Ectodermal cell (in vitro differentiated cells): ENCODE measurements at regions not wholly inside any gene's neighbourhood (a gene's known extent, or its start where the extent isn't known, plus 50 kb on each side); places are given as distances from the start of the nearest gene placed in this dataset.
A peak's percentile ranks its signal among the peaks of the same experiment; 100 is the strongest.

ENCODE experiments used
- H3K27ac ChIP-seq: 2 replicates; pipeline ENCODE4 v1.7.0; 2013; ENCODE audit warnings: mild to moderate bottlenecking, low read depth, low read length; ENCODE audit not compliant: insufficient read depth, poor library complexity, severe bottlenecking
- H3K27me3 ChIP-seq: 2 replicates; pipeline ENCODE4 v1.7.0; 2013; ENCODE audit warnings: mild to moderate bottlenecking, low read length; ENCODE audit not compliant: insufficient read depth, control insufficient read depth, poor library complexity, severe bottlenecking
- H3K36me3 ChIP-seq: one replicate; pipeline ENCODE4 v1.7.0; 2013; ENCODE audit warnings: low read length; ENCODE audit not compliant: control insufficient read depth, insufficient read depth
- H3K4me1 ChIP-seq: one replicate; pipeline ENCODE4 v1.7.0; 2013; ENCODE audit warnings: low read length; ENCODE audit not compliant: control insufficient read depth, insufficient read depth
- H3K4me3 ChIP-seq: 2 replicates; pipeline ENCODE4 v1.7.0; 2013; ENCODE audit warnings: low read depth, low read length, control low read depth; ENCODE audit not compliant: insufficient read depth
- H3K9me3 ChIP-seq: 2 replicates; pipeline ENCODE4 v1.7.0; 2013; ENCODE audit warnings: mild to moderate bottlenecking, low read length, moderate library complexity; ENCODE audit not compliant: control insufficient read depth
- WGBS, 2 experiments: methylation state at CpG; one replicate each; pipeline ENCODE4 v1.1.7; 2013; ENCODE audit warnings: missing lambda C conversion rate in 2 of 2; 5-methylcytosine and 5-hydroxymethylcytosine counted together

DNA sequence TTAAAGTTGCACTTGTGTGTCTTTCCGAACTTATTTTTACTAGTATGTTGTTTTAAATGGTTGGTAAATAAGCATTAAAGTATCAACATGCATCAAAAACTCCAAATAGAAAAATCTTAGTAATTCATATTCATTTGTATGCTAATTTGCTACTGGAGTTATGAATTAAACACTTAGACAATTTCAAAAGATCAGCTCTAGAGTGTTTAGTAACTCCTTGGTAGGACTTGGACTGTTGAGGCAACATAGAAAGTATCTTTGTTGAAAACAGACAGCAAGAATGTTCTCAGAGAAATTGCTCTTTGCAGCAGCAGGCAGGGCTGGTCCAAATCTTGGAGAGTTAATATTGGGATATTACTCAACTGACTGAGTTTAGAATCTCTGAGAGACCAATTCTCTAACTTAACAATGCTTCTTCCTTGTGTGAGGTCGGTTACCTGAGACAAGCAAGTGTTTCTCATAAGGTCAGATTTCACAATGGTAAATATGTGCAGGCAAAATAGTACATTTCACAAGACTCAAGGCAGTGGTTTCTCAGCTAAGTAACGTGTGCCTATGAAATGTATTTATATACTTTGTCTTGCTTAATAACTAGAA is 147.8 kb upstream of the IL12A start:
- Histone ChIP-seq H3K4me3 (peak overlapping the region; percentile 34), H3K27me3 (no peaks in the 10 kb centered on the region), H3K9me3 (no peaks in the 10 kb centered on the region), H3K27ac (no peak overlapping the region), H3K36me3 (no peaks in the 10 kb centered on the region), H3K4me1 (peaks cover 2% of the 10 kb centered on the region)
- WGBS, 2 experiments = 75 to 80% methylated on average over 2 of the region's 3 CpGs

DNA sequence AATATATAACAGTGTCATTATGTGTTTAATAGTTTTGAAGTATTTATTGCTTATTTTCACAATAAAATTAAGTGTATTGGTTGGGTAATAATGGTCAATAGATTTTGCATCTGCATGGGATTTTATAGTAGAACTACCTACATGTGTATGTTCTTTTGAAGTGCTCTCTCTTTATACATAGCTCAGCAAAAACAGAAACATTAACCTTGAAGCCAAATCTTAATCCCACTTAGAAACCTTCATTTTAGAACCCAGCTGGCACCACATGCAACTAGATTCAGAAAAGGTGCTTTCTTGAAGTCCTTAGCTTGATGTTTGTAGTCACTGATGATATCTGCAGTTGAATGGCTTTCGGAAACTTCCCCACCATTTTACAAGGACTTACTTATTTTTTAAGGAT is 146.9 kb upstream of the IL12A start:
- no peaks in the 10 kb centered on the region for H3K9me3 ChIP-seq
- no peak overlapping the region for H3K27ac ChIP-seq
- no peaks in the 10 kb centered on the region for H3K27me3 ChIP-seq
- no peaks in the 10 kb centered on the region for H3K36me3 ChIP-seq
- WGBS, 2 experiments = 86% methylated on average over 1 of the region's 1 CpG; no CpG with 5 or more reads in 1 of the 2 experiments
- no peak overlapping the region for H3K4me3 ChIP-seq
- peaks cover 2% of the 10 kb centered on the region for H3K4me1 ChIP-seq

DNA sequence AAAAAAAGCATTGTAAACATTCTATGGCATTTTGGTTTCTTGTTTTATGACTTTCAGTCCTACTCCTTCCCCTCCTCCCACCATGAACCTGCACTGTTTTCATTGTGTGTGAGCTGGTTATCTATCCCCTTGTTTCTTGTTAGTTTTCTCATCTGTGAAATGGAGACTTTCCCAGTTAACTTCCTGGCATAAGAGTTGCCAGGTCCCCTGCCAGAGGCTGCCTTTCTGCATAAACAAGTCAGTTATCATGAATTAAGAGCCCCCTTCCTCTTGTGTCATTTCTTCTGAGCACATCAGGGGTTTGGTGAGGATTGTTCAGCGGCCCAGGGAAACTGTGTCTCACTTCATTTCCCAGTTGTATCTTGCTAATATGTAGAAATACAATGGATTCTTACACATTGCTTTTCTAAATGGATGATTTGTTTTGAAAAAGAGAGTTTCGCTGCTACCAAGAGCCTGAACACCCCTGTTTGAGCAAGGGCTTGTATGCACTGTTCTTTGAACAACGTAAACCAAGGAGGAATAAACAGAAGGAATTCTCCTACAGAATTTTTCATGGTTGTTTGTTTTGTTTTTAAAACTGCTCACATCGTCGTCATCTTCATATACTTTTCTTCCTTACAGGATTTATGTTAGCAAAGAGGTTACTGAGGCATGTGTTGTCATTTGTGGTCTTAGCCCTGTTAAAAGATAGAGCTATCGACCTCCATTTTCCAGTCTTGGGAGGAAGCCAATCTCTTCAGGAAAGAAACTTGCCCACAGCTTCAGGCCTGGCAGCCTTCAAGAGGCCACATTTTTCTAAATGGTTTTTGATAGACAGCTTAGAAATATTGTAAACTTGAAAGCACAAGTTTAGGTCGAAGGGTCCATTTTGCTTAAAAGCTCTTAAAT is 144.6 kb upstream of the IL12A start:
- H3K4me3 ChIP-seq = no peak overlapping the region
- 92 to 93% methylated on average over 4 to 5 of the region's 7 CpGs for WGBS, 2 experiments
- H3K27me3 ChIP-seq = no peaks in the 10 kb centered on the region
- H3K27ac ChIP-seq = no peak overlapping the region
- H3K4me1 ChIP-seq = peaks cover 2% of the 10 kb centered on the region
- H3K36me3 ChIP-seq = no peaks in the 10 kb centered on the region
- H3K9me3 ChIP-seq = no peaks in the 10 kb centered on the region

DNA sequence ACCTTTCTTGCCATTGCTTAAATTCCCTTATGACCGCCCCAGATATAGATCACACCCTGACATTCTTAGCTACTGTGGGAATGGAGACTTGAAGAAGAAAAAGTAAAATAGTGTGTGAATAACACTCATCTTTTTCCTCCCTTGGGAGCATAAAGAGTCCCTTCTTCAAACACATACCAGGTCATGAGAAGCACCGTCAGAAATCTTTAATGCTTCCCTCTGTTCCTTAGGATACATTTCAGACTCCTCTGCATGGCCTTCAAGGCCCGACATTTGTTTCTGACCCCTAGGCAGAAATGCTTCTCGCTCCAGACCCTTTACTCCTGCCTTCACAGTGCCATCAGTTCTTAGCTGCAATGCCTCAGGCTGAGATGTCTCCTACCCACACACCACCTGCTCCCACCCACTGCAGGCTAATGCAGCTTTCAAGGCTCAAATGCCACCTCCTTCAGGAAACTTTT is 143.8 kb upstream of the IL12A start:
- Histone ChIP-seq H3K9me3 (no peaks in the 10 kb centered on the region), H3K4me1 (peaks cover 2% of the 10 kb centered on the region), H3K27me3 (no peaks in the 10 kb centered on the region), H3K27ac (no peak overlapping the region), H3K36me3 (no peaks in the 10 kb centered on the region), H3K4me3 (no peak overlapping the region)
- 85 to 88% methylated on average over 3 of the region's 4 CpGs for WGBS, 2 experiments

DNA sequence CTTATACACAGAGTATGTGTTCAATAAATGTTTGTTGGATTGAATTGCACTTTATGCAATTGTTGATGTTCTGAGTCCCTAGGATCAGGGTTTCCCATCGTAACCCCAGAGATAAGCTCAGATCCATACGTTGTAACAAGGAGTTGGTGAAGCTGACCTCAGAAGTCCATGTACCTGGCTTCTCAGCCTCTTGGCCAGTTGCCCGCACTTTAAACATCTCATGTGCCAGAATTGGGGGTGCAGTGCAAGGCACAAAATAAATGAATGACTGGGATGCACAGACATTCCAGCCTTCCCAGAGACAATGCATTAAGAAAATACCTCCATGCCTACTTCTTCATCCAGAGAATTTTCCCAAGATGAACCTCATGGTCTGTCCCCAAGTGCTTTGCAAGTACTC is 142.9 kb upstream of the IL12A start:
- Histone ChIP-seq H3K4me1 (no peaks in the 10 kb centered on the region), H3K36me3 (no peaks in the 10 kb centered on the region), H3K27ac (no peak overlapping the region), H3K27me3 (no peaks in the 10 kb centered on the region), H3K9me3 (no peaks in the 10 kb centered on the region), H3K4me3 (no peak overlapping the region)
- WGBS, 2 experiments = 93 to 96% methylated on average over 3 of the region's 3 CpGs

DNA sequence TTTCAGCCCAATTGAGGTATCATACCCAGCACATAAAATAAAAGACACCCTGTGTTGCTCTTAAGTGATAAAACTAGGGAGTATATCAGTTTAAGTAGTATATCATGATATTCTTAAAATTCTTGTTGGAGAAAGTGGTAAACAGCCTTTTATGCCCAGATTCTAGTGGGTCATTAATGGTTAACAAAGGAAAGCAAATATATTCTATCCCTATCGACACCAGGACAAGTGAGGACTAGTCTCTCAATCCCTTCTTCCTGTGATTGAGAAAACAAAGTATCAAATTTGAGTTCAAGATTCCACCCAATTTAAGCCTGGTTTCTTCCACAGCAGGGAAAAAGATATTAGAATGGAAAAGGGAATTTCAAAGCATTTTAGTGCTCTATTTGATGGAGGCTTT is 142.4 kb upstream of the IL12A start:
- H3K27me3 ChIP-seq = no peaks in the 10 kb centered on the region
- peaks cover 2% of the 10 kb centered on the region for H3K4me1 ChIP-seq
- H3K36me3 ChIP-seq = no peaks in the 10 kb centered on the region
- 100% methylated on average over 1 of the region's 1 CpG; no CpG with 5 or more reads in 1 of the 2 experiments for WGBS, 2 experiments
- no peak overlapping the region for H3K27ac ChIP-seq
- H3K9me3 ChIP-seq = no peaks in the 10 kb centered on the region
- H3K4me3 ChIP-seq = no peak overlapping the region

DNA sequence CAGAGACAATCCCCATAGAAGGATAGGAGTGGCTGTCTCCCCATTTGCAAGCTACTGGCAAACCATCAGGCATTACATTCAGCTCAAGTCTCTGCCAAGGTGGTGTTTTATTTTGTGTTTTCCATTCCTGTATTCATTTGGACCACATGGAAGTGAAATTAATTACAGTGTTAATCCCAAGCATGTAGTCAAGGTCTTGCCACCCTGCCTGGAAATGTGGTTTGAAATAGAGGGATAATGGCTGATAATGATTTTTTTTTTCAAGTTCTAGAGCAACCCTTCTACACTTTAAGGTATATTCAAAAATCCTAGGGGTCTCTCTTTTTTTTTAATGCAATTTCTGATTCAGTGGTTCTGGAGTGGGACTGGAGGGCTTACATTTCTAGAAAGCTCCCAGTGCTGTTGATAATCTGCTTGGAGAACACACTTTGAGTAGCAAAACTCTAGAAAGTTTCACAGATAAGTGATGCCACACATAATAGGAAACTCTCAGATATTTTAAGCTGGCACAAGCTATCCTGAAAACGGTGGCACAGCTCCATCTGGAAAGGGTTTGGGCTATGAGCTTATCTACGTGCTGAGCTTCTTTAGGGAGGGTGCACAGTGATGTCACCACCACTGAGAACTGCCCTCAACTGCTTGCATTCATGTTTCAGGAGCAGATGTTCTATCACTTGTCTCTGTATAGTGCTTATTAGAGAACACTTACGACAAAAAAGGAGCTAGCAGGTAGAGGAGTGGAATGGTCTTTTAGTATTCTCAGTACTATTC is 140.1 kb upstream of the IL12A start:
- 94 to 95% methylated on average over 3 of the region's 3 CpGs for WGBS, 2 experiments
- Histone ChIP-seq H3K27ac (no peak overlapping the region), H3K4me1 (peaks cover 20% of the 10 kb centered on the region), H3K9me3 (no peaks in the 10 kb centered on the region), H3K27me3 (no peaks in the 10 kb centered on the region), H3K4me3 (no peak overlapping the region), H3K36me3 (no peaks in the 10 kb centered on the region)

DNA sequence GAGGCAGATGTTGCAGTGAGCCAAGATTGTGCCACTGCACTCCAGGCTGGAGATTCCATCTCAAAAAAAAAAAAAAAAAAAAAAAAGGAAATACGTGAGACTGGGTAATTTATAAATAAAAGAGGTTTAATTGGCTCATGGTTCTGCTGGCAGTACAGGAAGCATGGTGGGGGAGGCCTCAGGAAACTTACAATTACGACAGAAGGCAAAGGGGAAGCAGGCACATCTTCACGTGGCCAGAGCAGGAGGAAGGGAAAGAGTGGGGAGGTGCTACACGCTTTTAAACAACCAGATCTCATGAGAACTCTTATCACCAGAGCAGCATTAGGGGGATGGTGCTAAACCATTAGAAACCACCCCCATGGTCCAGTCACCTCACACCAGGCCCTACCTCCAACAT is 138.2 kb upstream of the IL12A start:
- no peaks in the 10 kb centered on the region for H3K9me3 ChIP-seq
- no peak overlapping the region for H3K4me3 ChIP-seq
- WGBS, 2 experiments = 78 to 84% methylated on average over 4 of the region's 4 CpGs
- no peaks in the 10 kb centered on the region for H3K27me3 ChIP-seq
- H3K36me3 ChIP-seq = no peaks in the 10 kb centered on the region
- peaks cover 28% of the 10 kb centered on the region for H3K4me1 ChIP-seq
- H3K27ac ChIP-seq = no peak overlapping the region

DNA sequence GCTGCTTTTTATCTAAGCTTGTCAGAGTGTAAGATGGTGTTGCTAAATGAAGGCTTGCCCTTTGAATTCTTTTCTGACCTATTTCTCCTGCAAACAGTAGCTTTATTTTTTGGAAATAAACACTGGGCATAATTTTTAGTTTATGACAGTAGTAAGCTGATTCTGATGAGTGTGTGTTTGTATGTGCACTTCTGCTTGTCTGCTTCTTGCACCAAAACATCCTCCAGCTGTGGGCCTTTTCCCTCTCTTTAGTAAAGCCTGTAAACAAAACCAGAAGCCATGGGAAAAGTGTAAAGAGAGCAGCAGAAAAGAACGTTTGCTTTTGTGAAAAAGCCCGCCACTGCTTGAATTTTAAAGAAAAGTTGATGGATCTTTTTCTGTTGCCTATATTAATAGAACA is 136.4 kb upstream of the IL12A start:
- H3K4me3 ChIP-seq = no peak overlapping the region
- peaks cover 36% of the 10 kb centered on the region for H3K4me1 ChIP-seq
- H3K36me3 ChIP-seq = no peaks in the 10 kb centered on the region
- 19 to 38% methylated on average over 2 of the region's 2 CpGs for WGBS, 2 experiments
- peak overlapping the region; percentile 89 for H3K27ac ChIP-seq
- no peaks in the 10 kb centered on the region for H3K27me3 ChIP-seq
- no peaks in the 10 kb centered on the region for H3K9me3 ChIP-seq
